A172 (cell line): ENCODE measurements at regions not wholly inside any gene's neighbourhood (a gene's known extent, or its start where the extent isn't known, plus 50 kb on each side); places are given as distances from the start of the nearest gene placed in this dataset.

ENCODE experiments used
- DNase-seq: peaks from one replicate; pipeline ENCODE4 v3.0.0-alpha.2; 2015; ENCODE audit warnings: low spot score

- no peak for DNase-seq
These were observed 256.5 kb upstream of the NT5E start for GRCh38 chr6:85193339-85193738.

GRCh38 chr6:85192596-85192995 is 257.3 kb upstream of the NT5E start:
- DNase-seq: no peak

GRCh38 chr6:85192186-85192585 is 257.7 kb upstream of the NT5E start:
- peak; percentile 1 for DNase-seq

GRCh38 chr6:85191656-85192055 is 258.2 kb upstream of the NT5E start:
- DNase-seq: peak; percentile 2

GRCh38 chr6:85186546-85187175 is 263.2 kb upstream of the NT5E start:
- DNase-seq: peak; percentile 4

GRCh38 chr6:85185977-85186376 is 263.9 kb upstream of the NT5E start:
- no peak for DNase-seq

- DNase-seq: no peak
These were observed 266.0 kb upstream of the NT5E start for GRCh38 chr6:85183841-85184240.

- DNase-seq: no peak
These were observed 277.2 kb upstream of the NT5E start for GRCh38 chr6:85172705-85173104.

GRCh38 chr6:85172161-85172560 is 277.7 kb upstream of the NT5E start:
- DNase-seq: no peak

- DNase-seq: no peak
These were observed 280.7 kb upstream of the NT5E start for GRCh38 chr6:85169189-85169588.

- DNase-seq: no peak
These were observed 281.7 kb upstream of the NT5E start for GRCh38 chr6:85168146-85168545.

GRCh38 chr6:85166114-85166741 is 283.7 kb upstream of the NT5E start:
- DNase-seq: no peak

- no peak for DNase-seq
These were observed 286.5 kb upstream of the NT5E start for GRCh38 chr6:85163156-85164080.

- DNase-seq: no peak
These were observed 292.6 kb upstream of the NT5E start for GRCh38 chr6:85157311-85157710.

- no peak for DNase-seq
These were observed 306.2 kb upstream of the NT5E start for GRCh38 chr6:85143676-85144075.

GRCh38 chr6:85137865-85138264 is 312.0 kb upstream of the NT5E start:
- no peak for DNase-seq

- no peak for DNase-seq
These were observed 313.6 kb upstream of the NT5E start for GRCh38 chr6:85136310-85136709.

GRCh38 chr6:85135376-85136094 is 314.3 kb upstream of the NT5E start:
- DNase-seq: no peak

GRCh38 chr6:85134172-85134571 is 315.7 kb upstream of the NT5E start:
- DNase-seq: no peak

GRCh38 chr6:85132091-85132490 is 317.8 kb upstream of the NT5E start:
- no peak for DNase-seq

- DNase-seq: no peak
These were observed 319.1 kb upstream of the NT5E start for GRCh38 chr6:85130743-85131142.

- DNase-seq: no peak
These were observed 320.0 kb upstream of the NT5E start for GRCh38 chr6:85129881-85130280.
